ENCODE measurements at regions not wholly inside any gene's neighbourhood (a gene's known extent, or its start where the extent isn't known, plus 50 kb on each side); places are given as distances from the start of the nearest gene placed in this dataset.

GRCh38 chr6:4531406-4531805 is 244.8 kb upstream of the CDYL start:
- H3K27ac ChIP-seq, result no peak overlapping the region
- H3K4me1 ChIP-seq, result no peaks in the 10 kb centered on the region
- H3K4me3 ChIP-seq, result no peak overlapping the region
- TF ChIP-seq, protein P1, sequence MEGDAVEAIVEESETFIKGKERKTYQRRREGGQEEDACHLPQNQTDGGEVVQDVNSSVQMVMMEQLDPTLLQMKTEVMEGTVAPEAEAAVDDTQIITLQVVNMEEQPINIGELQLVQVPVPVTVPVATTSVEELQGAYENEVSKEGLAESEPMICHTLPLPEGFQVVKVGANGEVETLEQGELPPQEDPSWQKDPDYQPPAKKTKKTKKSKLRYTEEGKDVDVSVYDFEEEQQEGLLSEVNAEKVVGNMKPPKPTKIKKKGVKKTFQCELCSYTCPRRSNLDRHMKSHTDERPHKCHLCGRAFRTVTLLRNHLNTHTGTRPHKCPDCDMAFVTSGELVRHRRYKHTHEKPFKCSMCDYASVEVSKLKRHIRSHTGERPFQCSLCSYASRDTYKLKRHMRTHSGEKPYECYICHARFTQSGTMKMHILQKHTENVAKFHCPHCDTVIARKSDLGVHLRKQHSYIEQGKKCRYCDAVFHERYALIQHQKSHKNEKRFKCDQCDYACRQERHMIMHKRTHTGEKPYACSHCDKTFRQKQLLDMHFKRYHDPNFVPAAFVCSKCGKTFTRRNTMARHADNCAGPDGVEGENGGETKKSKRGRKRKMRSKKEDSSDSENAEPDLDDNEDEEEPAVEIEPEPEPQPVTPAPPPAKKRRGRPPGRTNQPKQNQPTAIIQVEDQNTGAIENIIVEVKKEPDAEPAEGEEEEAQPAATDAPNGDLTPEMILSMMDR (IDR thresholded peaks at IDR 0.05 in 8 of 11, conservative IDR thresholded peaks at IDR 0.05 in 3 of 11), result no peak
- TF ChIP-seq POLR2AphosphoS5 (IDR thresholded peaks at IDR 0.05) (no peak), POLR2A (IDR thresholded peaks at IDR 0.05) (no peak)
- H3K36me3 ChIP-seq, result no peaks in the 10 kb centered on the region
- peaks cover 0 to 62% (median 35%) of the 10 kb centered on the region in 8 donors for H3K9me3 ChIP-seq
- 40 to 78% (median 68%) methylated on average over 1 of the region's 1 CpG for WGBS, 5 donors
- intact Hi-C loops (cut with DNase I; ENCODE audit: low total_unique reads), result no loop called here
- DNase-seq, result no peak
- no peaks in the 10 kb centered on the region for H3K27me3 ChIP-seq (replicated peaks in 1 of 7)

- H3K4me3 ChIP-seq, result no peak overlapping the region
- peaks cover 0 to 4% (median 0%) of the 10 kb centered on the region in 8 donors for H3K9me3 ChIP-seq
- DNase-seq, result no peak
- no peak overlapping the region for H3K27ac ChIP-seq
- H3K4me1 ChIP-seq, result no peaks in the 10 kb centered on the region
- intact Hi-C loops (cut with DNase I; ENCODE audit: low total_unique reads), result no loop called here
- TF ChIP-seq, protein P1 (IDR thresholded peaks at IDR 0.05 in 8 of 11, conservative IDR thresholded peaks at IDR 0.05 in 3 of 11), result no peak
- no peak for TF ChIP-seq POLR2AphosphoS5 (IDR thresholded peaks at IDR 0.05)
- TF ChIP-seq POLR2A (IDR thresholded peaks at IDR 0.05), result no peak
- no peaks in the 10 kb centered on the region for H3K36me3 ChIP-seq
- H3K27me3 ChIP-seq (replicated peaks in 1 of 7), result peaks cover 0 to 4% (median 0%) of the 10 kb centered on the region in 7 donors
- 33 to 49% (median 41%) methylated on average over 7 of the region's 7 CpGs for WGBS, 5 donors
Measured at GRCh38 chr6:4522453-4522852, 253.8 kb upstream of the CDYL start.

GRCh38 chr6:4521070-4521469 is 255.1 kb upstream of the CDYL start:
- WGBS, 5 donors, result 71 to 76% (median 72%) methylated on average over 6 of the region's 6 CpGs
- Histone ChIP-seq H3K9me3 (peaks cover 0 to 4% (median 0%) of the 10 kb centered on the region in 8 donors), H3K27me3 (replicated peaks in 1 of 7) (peaks cover 0 to 4% (median 0%) of the 10 kb centered on the region in 7 donors), H3K4me3 (no peak overlapping the region), H3K4me1 (no peaks in the 10 kb centered on the region), H3K36me3 (no peaks in the 10 kb centered on the region), H3K27ac (no peak overlapping the region)
- DNase-seq, result no peak
- TF ChIP-seq, protein P1 (IDR thresholded peaks at IDR 0.05 in 8 of 11, conservative IDR thresholded peaks at IDR 0.05 in 3 of 11), result no peak
- TF ChIP-seq POLR2AphosphoS5 (IDR thresholded peaks at IDR 0.05) (no peak), POLR2A (IDR thresholded peaks at IDR 0.05) (no peak)
- intact Hi-C loops (cut with DNase I; ENCODE audit: low total_unique reads), result no loop called here

GRCh38 chr6:4518506-4518905 is 257.7 kb upstream of the CDYL start:
- Histone ChIP-seq H3K4me3 (no peak overlapping the region), H3K27me3 (replicated peaks in 1 of 7) (peaks cover 0 to 3% (median 0%) of the 10 kb centered on the region in 7 donors), H3K27ac (no peak overlapping the region), H3K36me3 (no peaks in the 10 kb centered on the region), H3K9me3 (peaks cover 0 to 4% (median 0%) of the 10 kb centered on the region in 8 donors), H3K4me1 (no peaks in the 10 kb centered on the region)
- intact Hi-C loops (cut with DNase I; ENCODE audit: low total_unique reads), result no loop called here
- 61 to 86% (median 72%) methylated on average over 2 of the region's 2 CpGs for WGBS, 5 donors
- no peak for DNase-seq
- TF ChIP-seq, protein P1 (IDR thresholded peaks at IDR 0.05 in 8 of 11, conservative IDR thresholded peaks at IDR 0.05 in 3 of 11), result no peak
- TF ChIP-seq POLR2A (IDR thresholded peaks at IDR 0.05) (no peak), POLR2AphosphoS5 (IDR thresholded peaks at IDR 0.05) (no peak)

Data from spleen (tissue), 11 donors.